GM18520 (cell line): ENCODE measurements at regions not wholly inside any gene's neighbourhood (a gene's known extent, or its start where the extent isn't known, plus 50 kb on each side); places are given as distances from the start of the nearest gene placed in this dataset.

Experiments
- ATAC-seq: cut with Tn5 transposase; IDR thresholded peaks from one replicate; pipeline ENCODE4 v1.9.1; 2021; ENCODE audit not compliant: unreplicated experiment

DNA sequence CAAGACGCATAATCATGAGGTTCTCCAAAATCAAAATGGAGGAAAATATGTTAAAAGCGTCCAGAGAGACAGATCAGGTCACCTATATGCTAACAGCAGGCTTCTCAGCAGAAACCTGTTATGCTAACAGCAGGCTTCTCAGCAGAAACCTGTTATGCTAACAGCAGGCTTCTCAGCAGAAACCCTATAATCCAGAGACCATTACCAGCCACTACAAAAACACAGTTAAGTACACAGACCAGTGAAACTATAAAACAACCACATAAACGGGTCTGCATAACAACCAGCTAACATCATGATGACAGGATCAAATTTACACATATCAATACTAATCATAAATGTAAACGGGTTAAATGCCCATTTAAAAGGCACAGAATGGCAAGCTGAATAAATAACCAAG is 1548.4 kb upstream of the TMEFF2 start:
- ATAC-seq: no peak

- ATAC-seq: no peak
These were observed 1544.2 kb upstream of the TMEFF2 start for GRCh38 chr2:193738892-193739291.

DNA sequence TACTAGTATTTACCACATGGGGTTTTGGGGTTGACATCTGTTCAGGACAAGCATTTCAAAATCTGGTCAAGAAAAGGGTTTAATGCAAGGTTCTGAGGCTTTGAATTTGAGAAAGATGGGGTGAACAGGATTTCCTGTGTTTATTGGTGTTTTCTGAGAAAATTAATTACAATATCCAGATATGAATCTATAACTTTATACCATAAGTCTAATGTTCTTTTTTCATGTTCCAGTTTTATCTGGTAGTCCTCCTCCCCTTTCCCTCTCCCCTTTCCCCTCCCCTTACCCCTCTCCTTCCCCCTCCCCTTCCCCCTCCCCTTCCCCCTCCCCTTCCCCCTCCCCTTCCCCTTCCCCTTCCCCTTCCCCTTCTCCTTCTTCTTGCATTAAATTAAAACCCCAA is 1518.2 kb upstream of the TMEFF2 start:
- no peak for ATAC-seq

DNA sequence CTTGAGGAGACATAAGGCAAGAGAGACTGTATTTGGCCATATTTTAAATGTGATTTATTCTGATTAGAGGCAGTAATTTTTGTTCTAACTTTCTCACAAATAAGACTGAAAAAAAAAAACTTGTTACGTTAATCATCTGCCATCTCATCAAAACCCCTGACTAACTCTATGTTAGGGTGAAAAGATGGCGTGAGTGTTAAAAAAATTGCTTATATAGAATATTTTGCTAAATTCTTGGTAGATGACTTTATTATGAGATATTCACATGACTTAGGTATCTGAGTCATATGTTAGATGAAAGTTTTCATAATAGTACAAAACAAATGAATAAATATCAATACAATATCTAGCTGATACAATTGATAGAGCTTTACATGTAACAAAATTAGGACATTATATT is 1508.7 kb upstream of the TMEFF2 start:
- ATAC-seq: no peak

DNA sequence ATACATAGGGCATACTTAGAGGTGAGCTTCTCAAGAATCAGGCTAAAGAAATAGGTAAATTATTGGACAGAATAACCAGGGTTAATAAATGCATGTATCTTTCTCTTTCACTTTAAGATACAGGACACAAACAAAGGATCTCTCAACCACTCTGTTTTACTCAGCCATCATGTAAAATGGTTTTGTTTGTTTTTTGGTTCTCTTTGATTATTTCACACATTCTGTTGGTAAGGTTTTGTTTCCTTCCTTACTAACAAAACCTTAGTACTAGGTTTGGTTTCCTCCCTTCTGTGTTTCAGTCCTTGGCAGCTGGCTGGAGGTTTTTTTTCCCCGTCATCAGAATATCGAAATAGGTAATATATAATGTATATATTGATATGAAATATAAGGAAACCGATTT is 1506.8 kb upstream of the TMEFF2 start:
- no peak for ATAC-seq

DNA sequence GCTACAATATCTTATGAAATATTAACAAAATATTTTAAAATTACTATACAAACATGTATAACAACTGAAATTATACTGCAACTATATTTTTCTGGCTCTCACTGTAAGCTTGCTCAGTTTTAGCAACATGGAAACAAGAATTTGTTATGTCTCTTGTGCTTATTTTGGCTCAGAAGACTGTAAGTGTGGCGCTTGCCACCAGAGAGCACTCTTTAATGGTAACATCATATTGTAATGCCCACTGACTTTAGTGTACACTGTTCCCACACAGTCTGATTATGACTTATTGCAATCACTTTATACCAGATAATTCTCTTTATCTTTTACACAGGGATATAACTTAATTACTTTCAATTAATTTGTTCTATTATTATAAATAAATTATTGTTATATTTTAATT is 1500.6 kb upstream of the TMEFF2 start:
- no peak for ATAC-seq

- no peak for ATAC-seq
These were observed 1499.0 kb upstream of the TMEFF2 start for GRCh38 chr2:193693758-193694157.

DNA sequence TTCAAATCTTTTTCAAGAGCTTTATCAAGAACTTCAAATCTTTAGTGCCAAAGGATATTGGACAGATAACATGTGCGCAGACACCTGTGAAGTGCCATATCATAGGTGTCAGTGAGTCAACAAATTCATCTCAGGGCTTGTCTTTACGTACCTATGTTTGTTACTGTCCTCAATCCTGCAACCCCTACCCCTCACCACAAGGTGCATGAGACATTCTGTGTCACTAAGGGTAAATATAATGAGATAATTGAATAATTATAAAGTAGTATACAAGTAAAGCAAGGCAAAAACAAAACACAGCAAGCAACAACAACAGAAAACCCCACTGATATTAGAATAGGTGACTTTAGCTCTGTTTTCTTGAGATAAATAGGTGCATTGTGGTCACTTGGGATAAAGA is 1495.8 kb upstream of the TMEFF2 start:
- ATAC-seq: no peak

- ATAC-seq: no peak
These were observed 1492.5 kb upstream of the TMEFF2 start for GRCh38 chr2:193687195-193687594.

- no peak for ATAC-seq
These were observed 1485.1 kb upstream of the TMEFF2 start for GRCh38 chr2:193679847-193680246.

- no peak for ATAC-seq
These were observed 1475.7 kb upstream of the TMEFF2 start for GRCh38 chr2:193670478-193670877.

DNA sequence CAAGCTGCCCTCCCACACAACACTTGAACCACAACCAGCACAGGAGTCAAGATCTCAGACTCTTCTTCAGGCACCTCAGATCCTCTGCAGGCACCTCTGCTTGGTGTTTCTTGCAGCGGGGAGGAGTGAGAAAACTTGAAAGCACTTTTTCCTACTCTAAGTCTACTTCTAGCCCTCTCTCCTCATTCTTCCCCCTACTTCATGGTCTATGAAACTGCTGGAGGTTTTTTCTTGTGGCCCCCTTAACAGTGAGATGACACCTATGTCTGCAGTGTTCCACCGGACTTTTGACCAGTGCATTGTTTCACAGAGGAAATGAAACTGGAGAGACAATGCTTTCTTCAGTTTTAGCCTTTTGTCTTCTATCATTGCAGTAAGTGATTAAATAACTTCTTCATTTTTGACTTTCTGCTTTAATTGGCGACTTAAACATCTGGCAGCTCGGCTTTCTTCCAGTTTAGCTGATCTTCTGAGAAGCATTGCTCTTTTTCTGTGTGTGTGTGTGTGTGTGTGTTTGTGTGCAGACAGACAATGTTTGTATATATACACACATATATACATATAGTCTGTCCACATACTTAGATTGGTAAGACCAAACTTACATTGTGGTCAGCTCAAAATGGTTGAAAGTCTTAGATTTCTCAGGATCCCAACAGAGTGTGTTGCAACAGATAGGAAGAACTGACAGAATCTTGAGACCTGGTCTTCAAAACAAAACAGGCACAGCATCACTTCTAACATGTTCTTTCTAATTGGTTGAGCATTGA is 1474.0 kb upstream of the TMEFF2 start:
- ATAC-seq: peak; percentile 48

DNA sequence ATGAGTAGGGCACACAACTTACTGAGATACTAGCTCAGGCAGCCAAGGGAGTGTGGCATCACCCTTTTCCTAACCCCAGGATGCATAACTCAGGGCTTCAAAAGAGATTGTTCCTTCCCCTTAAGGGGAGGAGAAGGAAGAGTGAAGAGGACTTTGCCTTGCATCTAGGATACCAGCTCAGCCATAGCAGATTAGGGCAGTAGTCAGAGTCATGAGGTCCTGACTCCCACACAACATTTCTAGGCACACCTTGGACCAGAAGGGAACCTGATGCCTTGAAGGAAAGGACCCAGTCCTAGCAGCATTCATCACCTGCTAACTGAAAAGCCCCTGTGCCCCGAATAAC is 1433.2 kb upstream of the TMEFF2 start:
- ATAC-seq: no peak

- ATAC-seq: no peak
These were observed 1432.6 kb upstream of the TMEFF2 start for GRCh38 chr2:193627187-193627926.

DNA sequence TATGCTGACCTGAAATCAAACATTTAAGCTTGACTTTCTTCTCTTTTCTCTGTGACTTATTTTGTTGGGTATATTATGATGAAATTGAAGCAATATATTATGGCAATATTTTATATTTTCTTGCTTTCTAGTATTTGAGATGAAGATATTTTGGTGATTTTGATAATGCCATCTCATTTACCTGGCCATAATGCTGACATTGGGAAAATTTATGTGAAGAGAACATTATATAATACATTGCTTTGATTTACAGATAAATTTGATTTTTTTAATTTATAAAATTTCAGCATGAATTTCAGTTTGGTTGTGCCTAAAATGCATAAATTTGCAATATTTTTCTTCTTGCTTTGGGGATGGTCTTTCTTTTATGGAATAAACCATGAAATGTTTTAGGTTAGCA is 1413.7 kb upstream of the TMEFF2 start:
- no peak for ATAC-seq

GRCh38 chr2:193590831-193591230 is 1396.1 kb upstream of the TMEFF2 start:
- ATAC-seq: no peak

DNA sequence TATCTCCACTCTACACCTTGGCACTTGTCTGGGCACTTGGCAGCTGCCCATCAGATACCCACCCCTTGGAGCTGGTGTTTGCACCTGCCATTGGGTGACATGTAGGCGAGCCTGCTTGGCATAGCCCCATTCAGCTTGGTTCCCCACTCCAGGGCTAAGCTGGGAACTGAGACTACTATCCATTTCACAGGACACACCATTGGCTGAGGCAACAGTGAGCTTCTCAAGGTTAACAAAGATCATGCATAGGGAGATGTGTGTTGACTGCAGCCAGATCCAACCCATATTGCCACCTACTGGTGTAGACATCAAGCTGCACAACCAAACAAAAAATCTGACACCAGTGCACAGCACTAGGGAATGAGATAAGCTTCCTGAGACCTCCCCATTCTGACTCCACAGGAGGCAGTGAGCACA is 1389.8 kb upstream of the TMEFF2 start:
- peak; percentile 84 for ATAC-seq

GRCh38 chr2:193583638-193584400 is 1389.1 kb upstream of the TMEFF2 start:
- no peak for ATAC-seq

DNA sequence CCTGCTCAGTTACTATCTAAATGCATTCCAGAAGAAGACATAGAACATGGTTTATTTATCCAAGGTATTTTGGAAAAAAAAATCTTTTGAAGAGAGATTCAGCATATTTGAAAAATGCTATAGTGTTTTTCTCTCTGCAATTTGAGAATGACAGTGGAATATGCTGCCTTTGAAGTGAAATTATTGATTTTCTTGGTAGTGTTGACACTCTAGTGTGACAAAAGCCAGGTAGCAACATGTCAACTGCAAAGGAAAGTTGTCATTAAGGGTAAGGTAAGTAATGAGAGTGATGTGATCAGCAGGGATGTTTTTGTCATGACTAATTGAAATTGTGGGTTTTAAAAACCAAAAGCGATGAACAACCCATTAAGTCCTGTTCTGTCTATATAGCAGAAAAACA is 1387.1 kb upstream of the TMEFF2 start:
- ATAC-seq: no peak

DNA sequence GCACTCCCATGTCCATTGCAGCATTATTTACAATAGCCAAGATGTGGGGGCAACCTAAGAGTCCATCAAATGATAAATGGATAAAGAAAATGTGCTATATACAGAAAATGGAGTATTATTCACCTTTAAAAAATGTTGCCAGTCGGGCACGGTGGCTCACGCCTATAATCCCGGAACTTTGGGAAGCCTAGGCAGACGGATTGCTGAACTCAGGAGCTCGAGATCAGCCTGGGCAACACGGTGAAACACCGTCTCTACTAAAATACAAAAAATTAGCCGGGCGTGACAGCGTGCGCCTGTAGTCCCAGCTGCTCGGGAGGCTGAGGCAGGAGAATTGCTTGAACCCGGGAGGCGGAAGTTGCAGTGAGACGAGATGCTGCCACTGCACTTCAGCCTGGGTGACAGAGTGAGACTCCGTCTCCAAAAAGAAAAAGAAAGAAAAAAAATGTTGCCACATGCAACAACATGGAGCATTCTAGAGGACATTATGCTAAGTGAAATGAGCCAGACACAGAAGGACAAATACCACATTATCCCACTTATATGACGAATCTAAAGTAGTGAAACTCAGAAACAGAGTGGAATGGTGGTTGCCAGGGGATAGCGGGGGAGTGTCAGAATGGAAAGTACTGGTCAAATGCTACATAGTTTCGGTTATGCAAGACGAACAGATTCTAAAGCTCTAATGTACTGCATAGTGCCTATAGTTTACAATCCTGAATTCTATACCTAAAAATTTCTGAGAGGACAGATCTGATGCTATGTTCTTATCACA is 1385.6 kb upstream of the TMEFF2 start:
- ATAC-seq: no peak

DNA sequence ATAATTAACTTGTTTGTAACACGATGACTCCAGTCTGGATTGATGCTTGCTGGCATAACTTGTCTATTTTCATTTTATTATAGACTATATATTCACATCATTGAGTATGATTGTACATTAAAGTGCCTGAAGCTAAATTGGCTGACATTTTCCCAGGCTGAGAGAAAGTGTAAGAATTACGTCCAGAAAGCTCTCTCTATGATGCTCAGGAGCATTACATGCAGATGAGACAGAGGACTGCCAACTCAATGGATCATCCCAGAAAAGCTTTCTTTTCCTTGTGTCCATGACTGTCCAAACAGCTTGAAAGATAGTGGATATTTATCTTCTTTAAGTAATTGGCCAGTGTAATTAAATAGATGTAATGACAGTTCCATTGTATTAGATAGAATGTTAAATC is 1372.2 kb upstream of the TMEFF2 start:
- no peak for ATAC-seq
